ENCODE measurements at regions not wholly inside any gene's neighbourhood (a gene's known extent, or its start where the extent isn't known, plus 50 kb on each side); places are given as distances from the start of the nearest gene placed in this dataset.
A peak's percentile ranks its signal among the peaks of the same experiment; 100 is the strongest.

DNA sequence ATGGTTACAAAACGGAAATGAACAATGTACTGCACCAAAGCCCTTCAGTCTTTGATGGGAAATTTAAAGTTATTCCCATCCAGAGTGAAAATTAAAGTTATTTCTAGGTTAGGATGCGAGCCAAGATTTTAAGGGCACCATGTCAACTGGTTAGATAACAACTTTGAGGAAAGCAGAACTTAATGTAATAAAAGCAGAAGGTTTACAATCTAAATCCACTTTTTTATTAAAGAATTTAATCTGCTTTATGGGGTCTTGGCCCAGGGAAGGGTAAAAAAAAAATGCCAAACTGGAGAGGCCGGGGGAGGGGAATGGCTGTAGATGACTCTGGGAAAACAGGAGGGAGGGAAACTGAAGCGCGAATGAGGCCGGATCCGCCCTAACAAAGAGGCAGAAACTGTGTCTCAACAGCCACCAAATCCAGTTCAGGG, 108.2 kb upstream of the ATF7IP start:
- POLR2A ChIA-PET = interaction anchor here (0.6 to 2.0 kb wide), 7 partner anchors 16 to 188 kb away, joined by 3 to 8 read pairs (median 4); partner anchors contain the start of gene ATF7IP
- H3K27me3 Mint-ChIP-seq (ENCODE audit: insufficient read depth, unreplicated experiment) = no peaks in the 10 kb centered on the region
- no peaks in the 10 kb centered on the region for H3K36me3 Mint-ChIP-seq (ENCODE audit: insufficient read depth, unreplicated experiment)
- no peak overlapping the region for H3K4me3 Mint-ChIP-seq (ENCODE audit: unreplicated experiment)
- H3K9me3 Mint-ChIP-seq (ENCODE audit: unreplicated experiment) = no peaks in the 10 kb centered on the region
- DNase-seq (ENCODE audit: unreplicated experiment) = no peak
- H3K27ac Mint-ChIP-seq (ENCODE audit: low read depth, unreplicated experiment) = peak overlapping the region; percentile 85
- CTCF ChIA-PET = interaction anchor here (0.5 to 0.9 kb wide), 2 partner anchors 63 to 196 kb away, joined by 3 to 5 read pairs; no protein-coding TSS in a partner anchor
- TF ChIP-seq, protein P1, sequence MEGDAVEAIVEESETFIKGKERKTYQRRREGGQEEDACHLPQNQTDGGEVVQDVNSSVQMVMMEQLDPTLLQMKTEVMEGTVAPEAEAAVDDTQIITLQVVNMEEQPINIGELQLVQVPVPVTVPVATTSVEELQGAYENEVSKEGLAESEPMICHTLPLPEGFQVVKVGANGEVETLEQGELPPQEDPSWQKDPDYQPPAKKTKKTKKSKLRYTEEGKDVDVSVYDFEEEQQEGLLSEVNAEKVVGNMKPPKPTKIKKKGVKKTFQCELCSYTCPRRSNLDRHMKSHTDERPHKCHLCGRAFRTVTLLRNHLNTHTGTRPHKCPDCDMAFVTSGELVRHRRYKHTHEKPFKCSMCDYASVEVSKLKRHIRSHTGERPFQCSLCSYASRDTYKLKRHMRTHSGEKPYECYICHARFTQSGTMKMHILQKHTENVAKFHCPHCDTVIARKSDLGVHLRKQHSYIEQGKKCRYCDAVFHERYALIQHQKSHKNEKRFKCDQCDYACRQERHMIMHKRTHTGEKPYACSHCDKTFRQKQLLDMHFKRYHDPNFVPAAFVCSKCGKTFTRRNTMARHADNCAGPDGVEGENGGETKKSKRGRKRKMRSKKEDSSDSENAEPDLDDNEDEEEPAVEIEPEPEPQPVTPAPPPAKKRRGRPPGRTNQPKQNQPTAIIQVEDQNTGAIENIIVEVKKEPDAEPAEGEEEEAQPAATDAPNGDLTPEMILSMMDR (IDR thresholded peaks at IDR 0.05; ENCODE audit: unreplicated experiment) = no peak
- peaks cover 20% of the 10 kb centered on the region for H3K4me1 Mint-ChIP-seq (ENCODE audit: insufficient read depth, unreplicated experiment)
- intact Hi-C loops (cut with micrococcal nuclease) = no loop called here
- no TSS peak for BruUV-seq (replicated peaks)

- peaks cover 20% of the 10 kb centered on the region for H3K4me1 Mint-ChIP-seq (ENCODE audit: insufficient read depth, unreplicated experiment)
- H3K9me3 Mint-ChIP-seq (ENCODE audit: unreplicated experiment) = no peaks in the 10 kb centered on the region
- no peaks in the 10 kb centered on the region for H3K36me3 Mint-ChIP-seq (ENCODE audit: insufficient read depth, unreplicated experiment)
- no peaks in the 10 kb centered on the region for H3K27me3 Mint-ChIP-seq (ENCODE audit: insufficient read depth, unreplicated experiment)
- POLR2A ChIA-PET = interaction anchor here (0.6 to 2.0 kb wide), 7 partner anchors 15 to 187 kb away, joined by 3 to 8 read pairs (median 4); partner anchors contain the start of gene ATF7IP
- BruUV-seq (replicated peaks) = no TSS peak
- CTCF ChIA-PET = interaction anchor here (0.5 to 1.8 kb wide), 5 partner anchors 8 to 195 kb away, joined by 3 to 7 read pairs (median 5); partner anchors contain the start of gene ATF7IP
- TF ChIP-seq, protein P1 (IDR thresholded peaks at IDR 0.05; ENCODE audit: unreplicated experiment) = no peak
- no peak overlapping the region for H3K4me3 Mint-ChIP-seq (ENCODE audit: unreplicated experiment)
- peak; percentile 98 for DNase-seq (ENCODE audit: unreplicated experiment)
- H3K27ac Mint-ChIP-seq (ENCODE audit: low read depth, unreplicated experiment) = peak overlapping the region; percentile 85
- intact Hi-C loops (cut with micrococcal nuclease) = no loop called here
Observed at GRCh38 chr12:14257734-14258574, 107.5 kb upstream of the ATF7IP start.

- intact Hi-C loops (cut with micrococcal nuclease) = no loop called here
- Mint-ChIP-seq H3K9me3 (ENCODE audit: unreplicated experiment) (no peaks in the 10 kb centered on the region), H3K36me3 (ENCODE audit: insufficient read depth, unreplicated experiment) (no peaks in the 10 kb centered on the region), H3K4me1 (ENCODE audit: insufficient read depth, unreplicated experiment) (peaks cover 20% of the 10 kb centered on the region), H3K27ac (ENCODE audit: low read depth, unreplicated experiment) (no peak overlapping the region), H3K27me3 (ENCODE audit: insufficient read depth, unreplicated experiment) (no peaks in the 10 kb centered on the region), H3K4me3 (ENCODE audit: unreplicated experiment) (no peak overlapping the region)
- CTCF ChIA-PET = interaction anchor here (1.6 to 1.8 kb wide), 3 partner anchors 9 to 107 kb away, joined by 4 to 7 read pairs (median 6); partner anchors contain the start of gene ATF7IP
- POLR2A ChIA-PET = interaction anchor here (1.3 to 2.7 kb wide), 3 partner anchors 107 to 136 kb away, joined by 7 to 17 read pairs (median 8); partner anchors contain the start of gene ATF7IP
- DNase-seq (ENCODE audit: unreplicated experiment) = no peak
- no TSS peak for BruUV-seq (replicated peaks)
- TF ChIP-seq, protein P1 (IDR thresholded peaks at IDR 0.05; ENCODE audit: unreplicated experiment) = no peak
Observed at GRCh38 chr12:14258575-14258940, 106.9 kb upstream of the ATF7IP start.

- POLR2A ChIA-PET = interaction anchor here (0.6 to 2.7 kb wide), 4 partner anchors 17 to 927 kb away, joined by 3 to 17 read pairs (median 3); partner anchors contain the start of gene ATF7IP
- no peaks in the 10 kb centered on the region for H3K27me3 Mint-ChIP-seq (ENCODE audit: insufficient read depth, unreplicated experiment)
- H3K4me3 Mint-ChIP-seq (ENCODE audit: unreplicated experiment) = no peak overlapping the region
- BruUV-seq (replicated peaks) = no TSS peak
- peaks cover 21% of the 10 kb centered on the region for H3K4me1 Mint-ChIP-seq (ENCODE audit: insufficient read depth, unreplicated experiment)
- intact Hi-C loops (cut with micrococcal nuclease) = loop anchor here (1.0 kb wide), 1 partner anchor 106 kb away; the partner anchor contains the start of gene ATF7IP
- H3K9me3 Mint-ChIP-seq (ENCODE audit: unreplicated experiment) = peaks cover 3% of the 10 kb centered on the region
- CTCF ChIA-PET = interaction anchor here (0.5 to 1.8 kb wide), 4 partner anchors 10 to 158 kb away, joined by 4 to 7 read pairs (median 5); partner anchors contain the start of gene ATF7IP
- H3K27ac Mint-ChIP-seq (ENCODE audit: low read depth, unreplicated experiment) = peak overlapping the region; percentile 91
- no peaks in the 10 kb centered on the region for H3K36me3 Mint-ChIP-seq (ENCODE audit: insufficient read depth, unreplicated experiment)
- TF ChIP-seq, protein P1 (IDR thresholded peaks at IDR 0.05; ENCODE audit: unreplicated experiment) = no peak
- no peak for DNase-seq (ENCODE audit: unreplicated experiment)
Observed at GRCh38 chr12:14259481-14260010, 105.9 kb upstream of the ATF7IP start.
